Activated CD4-positive, alpha-beta T cell treated with anti-CD3 and anti-CD28 coated beads for 48 hours (primary cell): ENCODE measurements at regions not wholly inside any gene's neighbourhood (a gene's known extent, or its start where the extent isn't known, plus 50 kb on each side); places are given as distances from the start of the nearest gene placed in this dataset.
"Not testable (repeated sequence)": the region's sequence is repeated elsewhere in the genome, so short reads cannot be mapped to it uniquely, and the experiment has no call there.

Source experiments
- DNase-seq: peaks from one replicate; pipeline ENCODE4 v3.0.0-alpha.2; 2020

- no peak for DNase-seq
These were observed 1122.4 kb upstream of the USP15 start for GRCh38 chr12:61137677-61138414.

- DNase-seq: no peak
These were observed 1121.8 kb upstream of the USP15 start for GRCh38 chr12:61138415-61138759.

GRCh38 chr12:61161961-61162360, 1098.2 kb upstream of the USP15 start:
- no peak for DNase-seq

- DNase-seq: no peak
These were observed 1071.2 kb upstream of the USP15 start for GRCh38 chr12:61188801-61189595.

GRCh38 chr12:61213646-61214045, 1046.6 kb upstream of the USP15 start:
- DNase-seq: no peak

- no peak for DNase-seq
These were observed 1039.9 kb upstream of the USP15 start for GRCh38 chr12:61220337-61220736.

GRCh38 chr12:61232040-61232439, 1028.2 kb upstream of the USP15 start:
- no peak for DNase-seq

- no peak for DNase-seq
These were observed 1009.9 kb upstream of the USP15 start for GRCh38 chr12:61250303-61250702.

- DNase-seq: no peak
These were observed 1009.1 kb upstream of the USP15 start for GRCh38 chr12:61251076-61251475.

- no peak for DNase-seq
These were observed 1006.0 kb upstream of the USP15 start for GRCh38 chr12:61254225-61254624.

- not testable (repeated sequence) for DNase-seq
These were observed 995.9 kb upstream of the USP15 start for GRCh38 chr12:61264294-61264693.

GRCh38 chr12:61267474-61267873, 992.7 kb upstream of the USP15 start:
- DNase-seq: no peak

GRCh38 chr12:61272441-61272840, 987.8 kb upstream of the USP15 start:
- no peak for DNase-seq

GRCh38 chr12:61282790-61283575, 977.2 kb upstream of the USP15 start:
- no peak for DNase-seq

GRCh38 chr12:61290473-61290872, 969.7 kb upstream of the USP15 start:
- no peak for DNase-seq

- DNase-seq: no peak
These were observed 968.6 kb upstream of the USP15 start for GRCh38 chr12:61291647-61292046.

- DNase-seq: not testable (repeated sequence)
These were observed 966.2 kb upstream of the USP15 start for GRCh38 chr12:61294011-61294410.

- no peak for DNase-seq
These were observed 958.4 kb upstream of the USP15 start for GRCh38 chr12:61301817-61302216.

- DNase-seq: no peak
These were observed 957.9 kb upstream of the USP15 start for GRCh38 chr12:61302282-61302681.

- DNase-seq: no peak
These were observed 952.0 kb upstream of the USP15 start for GRCh38 chr12:61308220-61308619.

GRCh38 chr12:61311413-61311812, 948.8 kb upstream of the USP15 start:
- no peak for DNase-seq

GRCh38 chr12:61348871-61349270, 911.3 kb upstream of the USP15 start:
- no peak for DNase-seq

GRCh38 chr12:61355105-61355504, 905.1 kb upstream of the USP15 start:
- no peak for DNase-seq

GRCh38 chr12:61356485-61356884, 903.7 kb upstream of the USP15 start:
- DNase-seq: no peak
